ENCODE measurements at regions not wholly inside any gene's neighbourhood (a gene's known extent, or its start where the extent isn't known, plus 50 kb on each side); places are given as distances from the start of the nearest gene placed in this dataset.

GRCh38 chr16:22672830-22673210, 141.1 kb upstream of the HS3ST2 start:
- Histone ChIP-seq H3K4me3 (ENCODE audit: low read depth in 1 of 5, low read length in 5 of 5) (no peak overlapping the region), H3K27ac (ENCODE audit: low read depth, low read length) (no peak overlapping the region), H3K4me1 (ENCODE audit: control insufficient read depth in 5 of 5, insufficient read depth in 5 of 5, low read length in 5 of 5) (peaks cover 0 to 5% (median 0%) of the 10 kb centered on the region in 5 donors), H3K9ac (ENCODE audit: low read length in 5 of 5) (no peak overlapping the region), H3K9me3 (ENCODE audit: control insufficient read depth in 5 of 5, low read length in 5 of 5) (no peaks in the 10 kb centered on the region), H3K27me3 (ENCODE audit: control insufficient read depth in 5 of 5, insufficient read depth in 4 of 5, low read length in 5 of 5) (peaks cover 0 to 6% (median 3%) of the 10 kb centered on the region in 5 donors), H3K36me3 (ENCODE audit: control insufficient read depth in 5 of 5, insufficient read depth in 5 of 5, low read length in 5 of 5) (no peaks in the 10 kb centered on the region)

- Histone ChIP-seq H3K27ac (ENCODE audit: low read depth, low read length) (no peak overlapping the region), H3K4me3 (ENCODE audit: low read depth in 1 of 5, low read length in 5 of 5) (no peak overlapping the region), H3K9me3 (ENCODE audit: control insufficient read depth in 5 of 5, low read length in 5 of 5) (peaks cover 0 to 5% (median 2%) of the 10 kb centered on the region in 5 donors), H3K4me1 (ENCODE audit: control insufficient read depth in 5 of 5, insufficient read depth in 5 of 5, low read length in 5 of 5) (peaks cover 0 to 5% (median 0%) of the 10 kb centered on the region in 5 donors), H3K9ac (ENCODE audit: low read length in 5 of 5) (no peak overlapping the region), H3K27me3 (ENCODE audit: control insufficient read depth in 5 of 5, insufficient read depth in 4 of 5, low read length in 5 of 5) (peaks cover 0 to 6% (median 3%) of the 10 kb centered on the region in 5 donors), H3K36me3 (ENCODE audit: control insufficient read depth in 5 of 5, insufficient read depth in 5 of 5, low read length in 5 of 5) (no peaks in the 10 kb centered on the region)
Observed at GRCh38 chr16:22673421-22673831, 140.5 kb upstream of the HS3ST2 start.

GRCh38 chr16:22674832-22675191, 139.2 kb upstream of the HS3ST2 start:
- peaks cover 0 to 6% (median 5%) of the 10 kb centered on the region in 5 donors for H3K27me3 ChIP-seq (ENCODE audit: control insufficient read depth in 5 of 5, insufficient read depth in 4 of 5, low read length in 5 of 5)
- H3K4me1 ChIP-seq (ENCODE audit: control insufficient read depth in 5 of 5, insufficient read depth in 5 of 5, low read length in 5 of 5), result peaks cover 0 to 5% (median 0%) of the 10 kb centered on the region in 5 donors
- no peak overlapping the region for H3K27ac ChIP-seq (ENCODE audit: low read depth, low read length)
- no peaks in the 10 kb centered on the region for H3K36me3 ChIP-seq (ENCODE audit: control insufficient read depth in 5 of 5, insufficient read depth in 5 of 5, low read length in 5 of 5)
- H3K9ac ChIP-seq (ENCODE audit: low read length in 5 of 5), result no peak overlapping the region
- H3K4me3 ChIP-seq (ENCODE audit: low read depth in 1 of 5, low read length in 5 of 5), result no peak overlapping the region
- peaks cover 0 to 6% (median 2%) of the 10 kb centered on the region in 5 donors for H3K9me3 ChIP-seq (ENCODE audit: control insufficient read depth in 5 of 5, low read length in 5 of 5)

- Histone ChIP-seq H3K9me3 (ENCODE audit: control insufficient read depth in 5 of 5, low read length in 5 of 5) (peaks cover 0 to 6% (median 2%) of the 10 kb centered on the region in 5 donors), H3K4me3 (ENCODE audit: low read depth in 1 of 5, low read length in 5 of 5) (no peak overlapping the region), H3K27me3 (ENCODE audit: control insufficient read depth in 5 of 5, insufficient read depth in 4 of 5, low read length in 5 of 5) (peaks cover 0 to 6% (median 5%) of the 10 kb centered on the region in 5 donors), H3K9ac (ENCODE audit: low read length in 5 of 5) (no peak overlapping the region), H3K4me1 (ENCODE audit: control insufficient read depth in 5 of 5, insufficient read depth in 5 of 5, low read length in 5 of 5) (peaks cover 0 to 5% (median 0%) of the 10 kb centered on the region in 5 donors), H3K36me3 (ENCODE audit: control insufficient read depth in 5 of 5, insufficient read depth in 5 of 5, low read length in 5 of 5) (no peaks in the 10 kb centered on the region), H3K27ac (ENCODE audit: low read depth, low read length) (no peak overlapping the region)
Observed at GRCh38 chr16:22675745-22676540, 138.0 kb upstream of the HS3ST2 start.

- H3K9ac ChIP-seq (ENCODE audit: low read length in 5 of 5), result no peak overlapping the region
- H3K27ac ChIP-seq (ENCODE audit: low read depth, low read length), result no peak overlapping the region
- no peak overlapping the region for H3K4me3 ChIP-seq (ENCODE audit: low read depth in 1 of 5, low read length in 5 of 5)
- H3K36me3 ChIP-seq (ENCODE audit: control insufficient read depth in 5 of 5, insufficient read depth in 5 of 5, low read length in 5 of 5), result no peaks in the 10 kb centered on the region
- peaks cover 0 to 5% (median 0%) of the 10 kb centered on the region in 5 donors for H3K4me1 ChIP-seq (ENCODE audit: control insufficient read depth in 5 of 5, insufficient read depth in 5 of 5, low read length in 5 of 5)
- H3K9me3 ChIP-seq (ENCODE audit: control insufficient read depth in 5 of 5, low read length in 5 of 5), result peaks cover 0 to 6% (median 2%) of the 10 kb centered on the region in 5 donors
- peaks cover 0 to 5% (median 3%) of the 10 kb centered on the region in 5 donors for H3K27me3 ChIP-seq (ENCODE audit: control insufficient read depth in 5 of 5, insufficient read depth in 4 of 5, low read length in 5 of 5)
Observed at GRCh38 chr16:22677024-22677830, 136.7 kb upstream of the HS3ST2 start.

- H3K36me3 ChIP-seq (ENCODE audit: control insufficient read depth in 5 of 5, insufficient read depth in 5 of 5, low read length in 5 of 5), result no peaks in the 10 kb centered on the region
Observed at GRCh38 chr16:22678311-22678710, 135.7 kb upstream of the HS3ST2 start.

GRCh38 chr16:22681554-22682291, 132.2 kb upstream of the HS3ST2 start:
- H3K9ac ChIP-seq (ENCODE audit: low read length in 5 of 5), result no peak overlapping the region
- peaks cover 0 to 8% (median 2%) of the 10 kb centered on the region in 5 donors for H3K9me3 ChIP-seq (ENCODE audit: control insufficient read depth in 5 of 5, low read length in 5 of 5)
- peaks cover 2 to 32% (median 19%) of the 10 kb centered on the region in 5 donors for H3K4me1 ChIP-seq (ENCODE audit: control insufficient read depth in 5 of 5, insufficient read depth in 5 of 5, low read length in 5 of 5)
- no peak overlapping the region for H3K27ac ChIP-seq (ENCODE audit: low read depth, low read length)
- H3K36me3 ChIP-seq (ENCODE audit: control insufficient read depth in 5 of 5, insufficient read depth in 5 of 5, low read length in 5 of 5), result no peaks in the 10 kb centered on the region
- no peak overlapping the region for H3K4me3 ChIP-seq (ENCODE audit: low read depth in 1 of 5, low read length in 5 of 5)
- peaks cover 0 to 2% (median 0%) of the 10 kb centered on the region in 5 donors for H3K27me3 ChIP-seq (ENCODE audit: control insufficient read depth in 5 of 5, insufficient read depth in 4 of 5, low read length in 5 of 5)

More at GRCh38 chr16:22678311-22678710, 135.7 kb upstream of the HS3ST2 start:
- Histone ChIP-seq H3K4me3 (ENCODE audit: low read depth in 1 of 5, low read length in 5 of 5) (no peak overlapping the region), H3K27ac (ENCODE audit: low read depth, low read length) (no peak overlapping the region), H3K4me1 (ENCODE audit: control insufficient read depth in 5 of 5, insufficient read depth in 5 of 5, low read length in 5 of 5) (peaks cover 0 to 5% (median 0%) of the 10 kb centered on the region in 5 donors), H3K9ac (ENCODE audit: low read length in 5 of 5) (no peak overlapping the region), H3K9me3 (ENCODE audit: control insufficient read depth in 5 of 5, low read length in 5 of 5) (peaks cover 0 to 6% (median 2%) of the 10 kb centered on the region in 5 donors), H3K27me3 (ENCODE audit: control insufficient read depth in 5 of 5, insufficient read depth in 4 of 5, low read length in 5 of 5) (peaks cover 0 to 5% (median 0%) of the 10 kb centered on the region in 5 donors)

- H3K9me3 ChIP-seq (ENCODE audit: control insufficient read depth in 5 of 5, low read length in 5 of 5), result peaks cover 0 to 12% (median 8%) of the 10 kb centered on the region in 5 donors
- H3K4me1 ChIP-seq (ENCODE audit: control insufficient read depth in 5 of 5, insufficient read depth in 5 of 5, low read length in 5 of 5), result peaks cover 2 to 32% (median 19%) of the 10 kb centered on the region in 5 donors
- no peak overlapping the region for H3K4me3 ChIP-seq (ENCODE audit: low read depth in 1 of 5, low read length in 5 of 5)
- peaks cover 0 to 2% (median 0%) of the 10 kb centered on the region in 5 donors for H3K27me3 ChIP-seq (ENCODE audit: control insufficient read depth in 5 of 5, insufficient read depth in 4 of 5, low read length in 5 of 5)
- no peak overlapping the region for H3K27ac ChIP-seq (ENCODE audit: low read depth, low read length)
- no peaks in the 10 kb centered on the region for H3K36me3 ChIP-seq (ENCODE audit: control insufficient read depth in 5 of 5, insufficient read depth in 5 of 5, low read length in 5 of 5)
- no peak overlapping the region for H3K9ac ChIP-seq (ENCODE audit: low read length in 5 of 5)
Observed at GRCh38 chr16:22683258-22683657, 130.7 kb upstream of the HS3ST2 start.

- Histone ChIP-seq H3K4me1 (ENCODE audit: control insufficient read depth in 5 of 5, insufficient read depth in 5 of 5, low read length in 5 of 5) (peaks cover 2 to 32% (median 19%) of the 10 kb centered on the region in 5 donors), H3K27ac (ENCODE audit: low read depth, low read length) (peak overlapping the region; percentile 5), H3K9me3 (ENCODE audit: control insufficient read depth in 5 of 5, low read length in 5 of 5) (peaks cover 0 to 10% (median 8%) of the 10 kb centered on the region in 5 donors), H3K27me3 (ENCODE audit: control insufficient read depth in 5 of 5, insufficient read depth in 4 of 5, low read length in 5 of 5) (peaks cover 0 to 2% (median 0%) of the 10 kb centered on the region in 5 donors), H3K4me3 (ENCODE audit: low read depth in 1 of 5, low read length in 5 of 5) (no peak overlapping the region), H3K36me3 (ENCODE audit: control insufficient read depth in 5 of 5, insufficient read depth in 5 of 5, low read length in 5 of 5) (no peaks in the 10 kb centered on the region), H3K9ac (ENCODE audit: low read length in 5 of 5) (no peak overlapping the region)
Observed at GRCh38 chr16:22683730-22684573, 130.0 kb upstream of the HS3ST2 start.

Data from subcutaneous abdominal adipose tissue (tissue), 5 donors.